ENCODE measurements at regions not wholly inside any gene's neighbourhood (a gene's known extent, or its start where the extent isn't known, plus 50 kb on each side); places are given as distances from the start of the nearest gene placed in this dataset.

DNA sequence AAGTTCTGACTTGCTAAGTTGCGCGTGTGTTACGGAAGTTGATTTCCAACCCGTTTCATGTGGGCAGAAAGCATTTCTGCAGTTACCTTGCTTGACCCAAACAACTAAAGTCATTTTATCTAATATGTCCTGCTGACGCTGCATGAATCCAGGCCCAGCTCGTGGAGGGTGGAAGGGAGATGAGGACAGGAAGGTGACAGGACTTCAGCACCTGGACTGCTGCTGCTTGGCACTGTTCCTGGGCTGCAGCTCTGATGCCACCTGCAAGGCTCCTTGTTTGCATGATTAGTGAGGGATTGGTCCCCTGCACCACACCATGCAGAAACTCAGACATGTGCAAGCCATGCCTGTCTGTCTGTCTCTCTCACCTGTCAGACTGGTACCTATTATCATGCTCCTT is 198.4 kb downstream of the PRDM2 start:
- TF ChIP-seq CTCF (IDR thresholded peaks at IDR 0.05): no peak
- DNase-seq (ENCODE audit: low spot score): no peak
- peaks cover 3% of the 10 kb centered on the region for H3K4me1 Mint-ChIP-seq (ENCODE audit: low read depth)
- H3K36me3 Mint-ChIP-seq (ENCODE audit: low read depth): no peaks in the 10 kb centered on the region
- peaks cover 27% of the 10 kb centered on the region for H3K27me3 Mint-ChIP-seq (ENCODE audit: low read depth)
- H3K27ac Mint-ChIP-seq (ENCODE audit: unreplicated experiment): no peak overlapping the region
- H3K4me3 Mint-ChIP-seq (ENCODE audit: unreplicated experiment): no peak overlapping the region
- no peaks in the 10 kb centered on the region for H3K9me3 Mint-ChIP-seq (ENCODE audit: low read depth)

- H3K4me3 Mint-ChIP-seq (ENCODE audit: unreplicated experiment): no peak overlapping the region
- H3K4me1 Mint-ChIP-seq (ENCODE audit: low read depth): no peaks in the 10 kb centered on the region
- H3K27me3 Mint-ChIP-seq (ENCODE audit: low read depth): peaks cover 14% of the 10 kb centered on the region
- DNase-seq (ENCODE audit: low spot score): no peak
- H3K36me3 Mint-ChIP-seq (ENCODE audit: low read depth): no peaks in the 10 kb centered on the region
- no peak for TF ChIP-seq CTCF (IDR thresholded peaks at IDR 0.05)
- H3K9me3 Mint-ChIP-seq (ENCODE audit: low read depth): peaks cover 10% of the 10 kb centered on the region
- no peak overlapping the region for H3K27ac Mint-ChIP-seq (ENCODE audit: unreplicated experiment)
These were observed 199.9 kb downstream of the PRDM2 start for GRCh38 chr1:13899856-13900255.

DNA sequence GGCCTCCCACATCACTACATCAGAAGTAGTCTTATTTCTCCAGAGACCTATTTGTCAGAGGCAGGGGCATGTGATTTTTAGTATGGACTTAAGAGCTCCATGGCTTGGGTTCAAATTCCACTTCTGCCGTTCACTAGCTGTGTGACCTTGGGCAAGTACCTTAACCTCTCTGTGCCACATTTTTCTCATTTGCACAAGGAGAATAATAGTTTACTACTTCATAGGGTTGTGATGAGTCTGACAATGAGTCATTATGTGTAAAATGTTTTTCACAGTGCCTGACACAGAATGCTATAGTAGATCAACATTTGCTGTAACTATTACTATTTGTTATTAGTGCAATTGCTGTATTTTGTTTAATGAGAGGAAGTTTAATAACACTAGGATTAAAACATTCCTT is 200.6 kb downstream of the PRDM2 start:
- no peaks in the 10 kb centered on the region for H3K4me1 Mint-ChIP-seq (ENCODE audit: low read depth)
- H3K36me3 Mint-ChIP-seq (ENCODE audit: low read depth): no peaks in the 10 kb centered on the region
- no peak overlapping the region for H3K27ac Mint-ChIP-seq (ENCODE audit: unreplicated experiment)
- no peak for DNase-seq (ENCODE audit: low spot score)
- H3K27me3 Mint-ChIP-seq (ENCODE audit: low read depth): peaks cover 8% of the 10 kb centered on the region
- no peak for TF ChIP-seq CTCF (IDR thresholded peaks at IDR 0.05)
- no peak overlapping the region for H3K4me3 Mint-ChIP-seq (ENCODE audit: unreplicated experiment)
- H3K9me3 Mint-ChIP-seq (ENCODE audit: low read depth): peaks cover 14% of the 10 kb centered on the region

DNA sequence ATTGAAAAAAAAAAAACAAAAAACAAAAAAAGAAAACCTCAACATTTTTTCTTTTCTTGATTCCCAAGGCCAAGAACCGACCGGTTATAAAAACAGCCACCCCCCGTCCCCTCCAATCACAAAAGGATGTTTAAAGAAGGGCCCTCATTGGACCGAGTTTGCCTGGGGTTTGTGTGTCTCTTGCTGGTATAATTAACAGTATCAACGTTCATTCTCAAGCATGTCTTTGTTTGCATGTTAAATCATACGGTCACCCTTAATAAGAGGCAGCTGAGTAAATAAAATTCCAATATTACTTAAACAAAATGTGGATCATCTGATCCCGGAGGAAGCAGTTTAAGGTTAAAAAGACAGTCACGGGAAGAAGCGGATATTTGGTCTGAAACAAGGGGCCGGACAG is 201.1 kb downstream of the PRDM2 start:
- H3K27ac Mint-ChIP-seq (ENCODE audit: unreplicated experiment): no peak overlapping the region
- TF ChIP-seq CTCF (IDR thresholded peaks at IDR 0.05): no peak
- H3K27me3 Mint-ChIP-seq (ENCODE audit: low read depth): peaks cover 8% of the 10 kb centered on the region
- peaks cover 18% of the 10 kb centered on the region for H3K9me3 Mint-ChIP-seq (ENCODE audit: low read depth)
- no peak for DNase-seq (ENCODE audit: low spot score)
- no peak overlapping the region for H3K4me3 Mint-ChIP-seq (ENCODE audit: unreplicated experiment)
- H3K4me1 Mint-ChIP-seq (ENCODE audit: low read depth): no peaks in the 10 kb centered on the region
- H3K36me3 Mint-ChIP-seq (ENCODE audit: low read depth): no peaks in the 10 kb centered on the region

DNA sequence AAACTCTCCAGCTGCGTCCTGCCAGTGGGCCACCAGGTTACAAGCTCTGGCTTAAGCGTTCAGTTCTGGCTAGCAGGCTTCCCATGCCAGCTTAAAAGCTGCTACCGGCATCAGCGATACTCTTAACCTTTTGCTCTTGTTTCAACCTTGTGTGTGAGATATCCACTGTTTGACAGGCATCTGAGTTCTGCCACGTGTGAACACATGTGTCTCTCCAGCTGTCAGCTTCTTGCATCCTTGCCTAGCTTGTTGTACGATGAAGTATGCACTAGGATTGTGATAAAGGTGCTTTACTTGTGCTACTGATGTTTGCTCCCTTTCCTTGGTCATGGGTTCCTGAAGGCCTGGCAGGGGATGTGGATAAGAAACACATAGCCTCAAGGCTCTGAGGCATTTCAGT is 201.6 kb downstream of the PRDM2 start:
- H3K4me1 Mint-ChIP-seq (ENCODE audit: low read depth): no peaks in the 10 kb centered on the region
- no peak for DNase-seq (ENCODE audit: low spot score)
- H3K27me3 Mint-ChIP-seq (ENCODE audit: low read depth): peaks cover 8% of the 10 kb centered on the region
- H3K9me3 Mint-ChIP-seq (ENCODE audit: low read depth): peaks cover 18% of the 10 kb centered on the region
- H3K27ac Mint-ChIP-seq (ENCODE audit: unreplicated experiment): no peak overlapping the region
- H3K4me3 Mint-ChIP-seq (ENCODE audit: unreplicated experiment): no peak overlapping the region
- TF ChIP-seq CTCF (IDR thresholded peaks at IDR 0.05): no peak
- H3K36me3 Mint-ChIP-seq (ENCODE audit: low read depth): no peaks in the 10 kb centered on the region

Data from chondrocyte (in vitro differentiated cells).